ENCODE measurements at regions not wholly inside any gene's neighbourhood (a gene's known extent, or its start where the extent isn't known, plus 50 kb on each side); places are given as distances from the start of the nearest gene placed in this dataset.
"Not testable (repeated sequence)": the region's sequence is repeated elsewhere in the genome, so short reads cannot be mapped to it uniquely, and the experiment has no call there.

DNA sequence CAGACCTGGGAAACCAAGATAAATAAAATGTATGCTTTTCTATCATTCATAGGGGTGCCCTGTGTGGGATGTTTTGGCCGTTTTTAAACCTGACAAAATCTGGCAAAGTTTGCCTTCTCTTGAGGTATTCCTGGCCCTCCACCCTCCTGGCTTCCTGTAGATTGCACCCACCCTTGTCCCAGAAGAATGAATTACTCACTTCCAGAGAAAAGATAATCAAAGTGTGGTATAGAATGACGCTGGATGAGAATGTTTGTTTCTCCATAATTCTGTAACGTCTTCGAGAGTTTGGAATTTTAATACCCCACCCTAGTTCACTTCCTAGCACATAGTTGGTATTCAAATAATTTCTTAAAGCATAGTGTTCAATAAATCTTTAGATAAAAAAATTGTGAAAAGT, 519.7 kb upstream of the PFKP start:
- 37 to 54% (median 47%) methylated on average over 4 of the region's 4 CpGs for WGBS, 4 donors
- H3K27ac ChIP-seq = no peak overlapping the region

DNA sequence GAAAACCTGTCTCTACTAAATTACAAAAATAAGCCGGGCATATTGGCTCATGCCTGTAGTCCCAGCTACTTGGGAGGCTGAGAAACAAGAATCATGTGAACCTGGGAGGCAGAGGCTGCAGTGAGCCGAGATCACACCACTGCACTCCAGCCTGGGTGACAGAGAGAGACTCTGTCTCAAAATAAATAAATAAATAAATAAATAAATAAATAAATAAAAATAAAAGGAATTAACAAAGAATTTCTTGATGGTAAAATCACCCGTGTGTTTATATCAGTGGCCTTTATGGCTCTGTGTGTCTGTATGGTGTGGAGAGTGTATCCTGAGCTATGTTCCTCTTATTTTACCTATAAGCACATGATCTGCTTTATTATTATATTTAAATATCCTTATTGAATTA, 520.5 kb upstream of the PFKP start:
- H3K4me3 ChIP-seq; H3K36me3 ChIP-seq; H3K9me3 ChIP-seq; H3K27me3 ChIP-seq; intact Hi-C loops (cut with DNase I); ATAC-seq; H3K4me1 ChIP-seq; H3K27ac ChIP-seq; DNase-seq: not testable (repeated sequence)
- 85 to 90% (median 87%) methylated on average over 3 of the region's 3 CpGs for WGBS, 4 donors

More for the DNA sequence above, 519.7 kb upstream of the PFKP start:
- ATAC-seq (no peak), DNase-seq (no peak)
- no peaks in the 10 kb centered on the region for H3K4me1 ChIP-seq
- no peak for TF ChIP-seq POLR2A (IDR thresholded peaks at IDR 0.05)
- TF ChIP-seq, protein P1, sequence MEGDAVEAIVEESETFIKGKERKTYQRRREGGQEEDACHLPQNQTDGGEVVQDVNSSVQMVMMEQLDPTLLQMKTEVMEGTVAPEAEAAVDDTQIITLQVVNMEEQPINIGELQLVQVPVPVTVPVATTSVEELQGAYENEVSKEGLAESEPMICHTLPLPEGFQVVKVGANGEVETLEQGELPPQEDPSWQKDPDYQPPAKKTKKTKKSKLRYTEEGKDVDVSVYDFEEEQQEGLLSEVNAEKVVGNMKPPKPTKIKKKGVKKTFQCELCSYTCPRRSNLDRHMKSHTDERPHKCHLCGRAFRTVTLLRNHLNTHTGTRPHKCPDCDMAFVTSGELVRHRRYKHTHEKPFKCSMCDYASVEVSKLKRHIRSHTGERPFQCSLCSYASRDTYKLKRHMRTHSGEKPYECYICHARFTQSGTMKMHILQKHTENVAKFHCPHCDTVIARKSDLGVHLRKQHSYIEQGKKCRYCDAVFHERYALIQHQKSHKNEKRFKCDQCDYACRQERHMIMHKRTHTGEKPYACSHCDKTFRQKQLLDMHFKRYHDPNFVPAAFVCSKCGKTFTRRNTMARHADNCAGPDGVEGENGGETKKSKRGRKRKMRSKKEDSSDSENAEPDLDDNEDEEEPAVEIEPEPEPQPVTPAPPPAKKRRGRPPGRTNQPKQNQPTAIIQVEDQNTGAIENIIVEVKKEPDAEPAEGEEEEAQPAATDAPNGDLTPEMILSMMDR (IDR thresholded peaks at IDR 0.05) = no peak
- peaks cover 0 to 4% (median 0%) of the 10 kb centered on the region in 9 donors for H3K27me3 ChIP-seq
- no peaks in the 10 kb centered on the region for H3K36me3 ChIP-seq
- intact Hi-C loops (cut with DNase I) = no loop called here
- H3K4me3 ChIP-seq = no peak overlapping the region
- no peaks in the 10 kb centered on the region for H3K9me3 ChIP-seq

DNA sequence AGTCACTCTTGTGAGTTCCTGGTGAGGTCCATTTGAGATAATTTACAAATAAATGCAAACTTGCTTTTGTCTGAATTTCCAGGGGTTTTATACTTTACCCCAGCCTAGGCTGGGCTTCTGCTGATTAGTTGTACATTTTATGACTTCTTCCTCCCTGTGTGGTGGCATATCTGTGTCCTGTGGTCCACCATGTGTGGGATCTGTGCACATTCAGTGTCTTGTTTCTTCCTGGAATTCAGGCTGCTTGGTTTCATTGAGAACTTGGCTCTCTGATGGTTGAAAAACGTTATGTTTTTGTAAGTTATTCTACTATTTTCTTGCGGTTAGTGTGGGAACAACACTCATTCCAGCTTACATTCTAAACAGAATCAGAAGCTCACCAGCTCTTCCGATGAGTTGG, 523.4 kb upstream of the PFKP start:
- Histone ChIP-seq H3K27ac (no peak overlapping the region), H3K36me3 (no peaks in the 10 kb centered on the region), H3K9me3 (no peaks in the 10 kb centered on the region), H3K4me3 (no peak overlapping the region), H3K4me1 (no peaks in the 10 kb centered on the region), H3K27me3 (peaks cover 0 to 4% (median 0%) of the 10 kb centered on the region in 9 donors)
- intact Hi-C loops (cut with DNase I) = no loop called here
- DNase-seq (no peak), ATAC-seq (no peak)
- TF ChIP-seq, protein P1 (IDR thresholded peaks at IDR 0.05) = no peak
- no peak for TF ChIP-seq POLR2A (IDR thresholded peaks at IDR 0.05)
- 81 to 85% (median 81%) methylated on average over 3 of the region's 3 CpGs for WGBS, 4 donors

DNA sequence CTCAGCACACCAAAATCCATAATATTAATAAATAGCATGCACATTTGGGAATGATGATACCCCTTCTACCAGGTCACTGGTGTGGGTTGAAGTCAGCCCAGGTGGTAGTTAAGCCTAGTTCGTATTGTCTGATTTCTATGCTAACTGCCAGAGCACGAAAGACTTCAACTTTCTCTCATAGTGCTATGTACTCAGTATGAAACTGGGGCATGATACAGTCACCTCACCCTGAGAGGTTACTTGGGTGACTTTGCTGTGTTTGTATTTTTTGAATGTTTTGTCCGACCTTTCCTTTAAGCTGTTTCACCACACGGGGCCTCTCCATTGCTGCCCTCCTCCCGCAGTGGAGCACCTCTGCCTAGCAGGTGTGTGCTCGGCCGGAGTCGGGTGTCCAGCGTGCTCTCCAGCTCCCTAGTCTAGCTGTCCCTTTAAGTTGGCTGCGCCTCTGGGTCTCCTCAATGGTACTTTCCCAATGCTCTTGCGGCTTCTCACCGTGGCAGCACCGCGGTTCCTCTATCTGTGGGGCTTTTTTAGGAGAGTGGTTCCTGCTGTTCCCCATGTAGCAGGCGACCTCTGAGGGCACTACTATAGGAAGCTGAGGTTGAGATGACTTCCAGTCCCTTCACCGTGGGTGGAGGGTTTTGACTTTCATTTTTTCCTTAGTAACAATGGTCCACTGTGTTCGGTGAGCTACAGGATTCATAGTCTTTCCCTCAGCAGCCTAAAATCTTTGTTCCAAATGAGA, 524.0 kb upstream of the PFKP start:
- Histone ChIP-seq H3K36me3 (no peaks in the 10 kb centered on the region), H3K9me3 (no peaks in the 10 kb centered on the region), H3K27me3 (peaks cover 0 to 3% (median 0%) of the 10 kb centered on the region in 9 donors), H3K4me1 (no peaks in the 10 kb centered on the region), H3K27ac (no peak overlapping the region), H3K4me3 (no peak overlapping the region)
- no peak for ATAC-seq
- 84 to 89% (median 87%) methylated on average over 17 of the region's 17 CpGs for WGBS, 4 donors
- intact Hi-C loops (cut with DNase I) = no loop called here
- TF ChIP-seq, protein P1 (IDR thresholded peaks at IDR 0.05) = no peak
- TF ChIP-seq POLR2A (IDR thresholded peaks at IDR 0.05) = no peak
- DNase-seq = no peak

DNA sequence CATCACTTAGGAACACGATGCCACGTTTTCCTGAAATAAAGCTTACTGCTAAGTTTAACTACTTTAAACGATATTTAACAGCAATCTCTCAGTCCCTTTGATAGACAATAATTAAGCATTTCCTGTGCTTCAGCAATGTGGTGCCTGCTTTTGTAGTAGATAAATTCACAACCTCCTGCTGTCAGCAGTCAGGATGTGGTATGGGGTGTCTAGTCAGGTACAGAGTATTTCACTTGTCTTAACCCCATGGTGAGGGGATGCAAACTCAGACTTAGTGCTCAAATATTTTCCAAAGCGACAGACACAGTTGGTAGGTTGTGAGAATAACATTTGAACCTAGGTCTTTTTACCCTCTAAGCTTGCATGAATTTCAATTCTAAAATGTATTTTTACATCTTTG, 526.2 kb upstream of the PFKP start:
- WGBS, 4 donors = 50 to 62% (median 56%) methylated on average over 4 of the region's 4 CpGs
- DNase-seq (no peak), ATAC-seq (no peak)
- no peaks in the 10 kb centered on the region for H3K4me1 ChIP-seq
- TF ChIP-seq, protein P1 (IDR thresholded peaks at IDR 0.05) = no peak
- no peak for TF ChIP-seq POLR2A (IDR thresholded peaks at IDR 0.05)
- intact Hi-C loops (cut with DNase I) = no loop called here
- H3K4me3 ChIP-seq = no peak overlapping the region
- H3K36me3 ChIP-seq = no peaks in the 10 kb centered on the region
- H3K27me3 ChIP-seq = no peaks in the 10 kb centered on the region
- H3K9me3 ChIP-seq = no peaks in the 10 kb centered on the region
- no peak overlapping the region for H3K27ac ChIP-seq
